ENCODE measurements at regions not wholly inside any gene's neighbourhood (a gene's known extent, or its start where the extent isn't known, plus 50 kb on each side); places are given as distances from the start of the nearest gene placed in this dataset.

DNA sequence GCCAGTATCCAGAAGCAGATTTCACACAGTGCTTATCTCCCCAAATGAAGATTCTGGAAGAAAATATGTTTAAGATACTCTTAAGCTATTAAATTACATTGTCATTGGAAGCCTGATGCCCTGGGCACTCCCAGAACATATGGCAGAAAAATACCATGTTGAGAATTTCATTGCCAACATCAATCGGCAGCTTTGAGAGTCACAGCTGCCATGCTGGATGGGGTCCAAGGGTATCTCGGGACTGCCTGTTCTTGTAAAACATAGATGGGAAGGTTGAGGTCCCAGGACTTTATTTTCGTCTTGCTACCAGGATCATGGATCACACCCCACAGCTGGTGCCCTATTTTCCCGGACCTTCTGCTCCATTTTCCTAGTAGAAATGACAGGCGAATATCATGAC is 632.5 kb downstream of the SUCLG1 start:
- H3K4me3 ChIP-seq (ENCODE audit: low read depth in 2 of 2, low read length in 2 of 2), result no peak overlapping the region
- ATAC-seq (no peak), DNase-seq (ENCODE audit: low read depth, low spot score) (no peak)
- no peak overlapping the region for H3K27ac ChIP-seq (ENCODE audit: low read length)
- POLR2A ChIA-PET, result no interaction called here
- H3K36me3 ChIP-seq (ENCODE audit: control insufficient read depth, insufficient read depth, low read length), result no peaks in the 10 kb centered on the region
- no peaks in the 10 kb centered on the region for H3K4me1 ChIP-seq (ENCODE audit: control insufficient read depth, insufficient read depth, low read length)
- CTCF ChIA-PET, result no interaction called here
- in situ Hi-C loops (cut with HindIII; ENCODE audit: low pct_unique_long_range_greater_than_20kb, low sequenced_read_pairs) (no loop called here), intact Hi-C loops (cut with micrococcal nuclease; ENCODE audit: unreplicated experiment) (no loop called here)
- TF ChIP-seq POLR2AphosphoS5 (IDR thresholded peaks at IDR 0.05; ENCODE audit: low read depth, low read length) (no peak), SIN3A (IDR thresholded peaks at IDR 0.05; ENCODE audit: borderline replicate concordance, insufficient read depth, low read depth, low read length) (no peak), TCF7L2 (IDR thresholded peaks at IDR 0.05; ENCODE audit: low read depth, low read length) (no peak), REST (IDR thresholded peaks at IDR 0.05; ENCODE audit: insufficient read depth in 1 of 2, low read depth in 2 of 2, low read length in 1 of 2) (no peak)
- TF ChIP-seq, protein P1, sequence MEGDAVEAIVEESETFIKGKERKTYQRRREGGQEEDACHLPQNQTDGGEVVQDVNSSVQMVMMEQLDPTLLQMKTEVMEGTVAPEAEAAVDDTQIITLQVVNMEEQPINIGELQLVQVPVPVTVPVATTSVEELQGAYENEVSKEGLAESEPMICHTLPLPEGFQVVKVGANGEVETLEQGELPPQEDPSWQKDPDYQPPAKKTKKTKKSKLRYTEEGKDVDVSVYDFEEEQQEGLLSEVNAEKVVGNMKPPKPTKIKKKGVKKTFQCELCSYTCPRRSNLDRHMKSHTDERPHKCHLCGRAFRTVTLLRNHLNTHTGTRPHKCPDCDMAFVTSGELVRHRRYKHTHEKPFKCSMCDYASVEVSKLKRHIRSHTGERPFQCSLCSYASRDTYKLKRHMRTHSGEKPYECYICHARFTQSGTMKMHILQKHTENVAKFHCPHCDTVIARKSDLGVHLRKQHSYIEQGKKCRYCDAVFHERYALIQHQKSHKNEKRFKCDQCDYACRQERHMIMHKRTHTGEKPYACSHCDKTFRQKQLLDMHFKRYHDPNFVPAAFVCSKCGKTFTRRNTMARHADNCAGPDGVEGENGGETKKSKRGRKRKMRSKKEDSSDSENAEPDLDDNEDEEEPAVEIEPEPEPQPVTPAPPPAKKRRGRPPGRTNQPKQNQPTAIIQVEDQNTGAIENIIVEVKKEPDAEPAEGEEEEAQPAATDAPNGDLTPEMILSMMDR (IDR thresholded peaks at IDR 0.05), result no peak
- no peaks in the 10 kb centered on the region for H3K9me3 ChIP-seq (ENCODE audit: control insufficient read depth, insufficient read depth, low read depth, low read length)
- no TSS peak for BruUV-seq (replicated peaks)
- no peaks in the 10 kb centered on the region for H3K27me3 ChIP-seq (ENCODE audit: control insufficient read depth, insufficient read depth, low read length)

DNA sequence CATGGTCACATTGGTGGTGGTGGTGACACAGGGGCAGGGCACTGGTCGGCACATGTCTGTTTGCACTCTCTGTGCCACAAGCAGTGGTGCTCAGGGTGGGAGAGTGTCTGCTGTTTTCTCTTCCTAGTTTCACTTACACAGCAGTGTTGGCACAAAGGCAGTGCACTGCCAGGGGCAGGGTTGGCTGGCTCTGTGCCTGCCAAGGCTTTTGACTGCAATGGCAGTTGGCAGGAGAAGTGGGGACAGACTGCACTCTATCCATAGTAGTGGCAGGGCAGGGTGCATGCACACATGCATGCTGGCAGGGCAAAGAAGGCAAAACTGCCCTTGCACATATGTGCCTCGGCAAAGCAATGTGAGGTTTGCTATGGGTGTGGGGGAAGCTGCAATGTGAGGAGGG is 635.9 kb downstream of the SUCLG1 start:
- no peak for ATAC-seq
- no peak overlapping the region for H3K4me3 ChIP-seq (ENCODE audit: low read depth in 2 of 2, low read length in 2 of 2)
- in situ Hi-C loops (cut with HindIII; ENCODE audit: low pct_unique_long_range_greater_than_20kb, low sequenced_read_pairs), result no loop called here
- BruUV-seq (replicated peaks), result no TSS peak
- H3K27me3 ChIP-seq (ENCODE audit: control insufficient read depth, insufficient read depth, low read length), result no peaks in the 10 kb centered on the region
- TF ChIP-seq SIN3A (IDR thresholded peaks at IDR 0.05; ENCODE audit: borderline replicate concordance, insufficient read depth, low read depth, low read length) (no peak), POLR2AphosphoS5 (IDR thresholded peaks at IDR 0.05; ENCODE audit: low read depth, low read length) (no peak), TCF7L2 (IDR thresholded peaks at IDR 0.05; ENCODE audit: low read depth, low read length) (no peak), REST (IDR thresholded peaks at IDR 0.05; ENCODE audit: insufficient read depth in 1 of 2, low read depth in 2 of 2, low read length in 1 of 2) (no peak)
- TF ChIP-seq, protein P1 (IDR thresholded peaks at IDR 0.05), result no peak
- ChIA-PET CTCF (no interaction called here), POLR2A (no interaction called here)
- H3K27ac ChIP-seq (ENCODE audit: low read length), result no peak overlapping the region
- no peaks in the 10 kb centered on the region for H3K36me3 ChIP-seq (ENCODE audit: control insufficient read depth, insufficient read depth, low read length)
- intact Hi-C loops (cut with micrococcal nuclease; ENCODE audit: unreplicated experiment), result no loop called here
- H3K4me1 ChIP-seq (ENCODE audit: control insufficient read depth, insufficient read depth, low read length), result no peaks in the 10 kb centered on the region
- no peak for DNase-seq (ENCODE audit: low read depth, low spot score)
- no peaks in the 10 kb centered on the region for H3K9me3 ChIP-seq (ENCODE audit: control insufficient read depth, insufficient read depth, low read depth, low read length)

Data from Panc1 (cell line).